WI38 (cell line): ENCODE measurements at regions not wholly inside any gene's neighbourhood (a gene's known extent, or its start where the extent isn't known, plus 50 kb on each side); places are given as distances from the start of the nearest gene placed in this dataset.

ENCODE experiments used
- H3K4me3 ChIP-seq: 2 replicates; pipeline ENCODE4 v1.5.1; 2011; ENCODE audit warnings: low read depth, mild to moderate bottlenecking, control low read depth, low read length
- CTCF ChIP-seq: IDR thresholded peaks from 2 replicates; pipeline ENCODE4 v1.5.1; 2012; ENCODE audit warnings: low read depth, mild to moderate bottlenecking, control low read depth, low read length

DNA sequence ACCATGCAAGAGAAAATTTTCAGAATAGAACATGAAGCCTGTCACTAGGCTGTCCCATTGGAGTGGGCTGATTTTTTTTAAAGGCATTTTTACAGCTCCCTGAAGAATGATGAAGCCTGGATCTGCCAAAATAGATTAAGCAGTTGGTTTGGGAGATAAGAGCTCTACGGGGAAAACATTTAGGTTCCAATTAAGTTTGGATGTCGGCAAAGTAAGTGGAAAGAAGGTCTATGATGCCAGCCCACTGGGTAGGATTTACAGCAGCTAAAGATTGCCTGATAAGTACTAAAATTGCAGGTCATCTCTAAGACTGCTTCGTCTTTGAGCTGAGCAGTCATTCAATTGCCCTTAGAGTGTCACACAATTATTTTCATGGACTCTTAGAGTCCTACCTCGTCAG lies 939.2 kb upstream of the CELF2 start:
- H3K4me3 ChIP-seq = no peak overlapping the region
- no peak for TF ChIP-seq CTCF

- no peak for TF ChIP-seq CTCF
- no peak overlapping the region for H3K4me3 ChIP-seq
Measured at GRCh38 chr10:10092581-10092980, 925.1 kb upstream of the CELF2 start.

DNA sequence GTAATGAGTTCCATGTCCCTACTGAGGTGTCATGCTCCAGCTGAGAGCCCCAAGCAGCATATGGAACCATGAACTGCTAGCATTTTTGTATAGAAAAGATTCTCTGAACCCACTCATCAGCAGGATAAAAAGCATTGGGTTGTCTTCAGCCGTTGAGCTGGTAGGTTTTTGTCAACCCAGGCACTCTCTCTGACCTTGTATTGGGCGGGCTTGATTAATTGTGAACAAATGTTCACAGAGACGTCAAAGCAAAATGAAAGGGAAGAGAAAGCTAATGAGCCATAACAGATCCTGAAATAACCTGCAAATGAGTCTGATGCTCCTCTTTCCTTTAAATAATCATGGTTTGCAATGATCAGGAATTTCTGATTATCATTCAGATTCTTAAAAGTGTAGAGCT lies 924.7 kb upstream of the CELF2 start:
- no peak overlapping the region for H3K4me3 ChIP-seq
- TF ChIP-seq CTCF = no peak

GRCh38 chr10:10094691-10095090 lies 923.0 kb upstream of the CELF2 start:
- TF ChIP-seq CTCF = no peak
- H3K4me3 ChIP-seq = no peak overlapping the region

- no peak for TF ChIP-seq CTCF
Measured at GRCh38 chr10:10096296-10096695, 921.4 kb upstream of the CELF2 start.

GRCh38 chr10:10096898-10097297 lies 920.8 kb upstream of the CELF2 start:
- H3K4me3 ChIP-seq = no peak overlapping the region
- no peak for TF ChIP-seq CTCF

More at GRCh38 chr10:10096296-10096695, 921.4 kb upstream of the CELF2 start:
- no peak overlapping the region for H3K4me3 ChIP-seq

DNA sequence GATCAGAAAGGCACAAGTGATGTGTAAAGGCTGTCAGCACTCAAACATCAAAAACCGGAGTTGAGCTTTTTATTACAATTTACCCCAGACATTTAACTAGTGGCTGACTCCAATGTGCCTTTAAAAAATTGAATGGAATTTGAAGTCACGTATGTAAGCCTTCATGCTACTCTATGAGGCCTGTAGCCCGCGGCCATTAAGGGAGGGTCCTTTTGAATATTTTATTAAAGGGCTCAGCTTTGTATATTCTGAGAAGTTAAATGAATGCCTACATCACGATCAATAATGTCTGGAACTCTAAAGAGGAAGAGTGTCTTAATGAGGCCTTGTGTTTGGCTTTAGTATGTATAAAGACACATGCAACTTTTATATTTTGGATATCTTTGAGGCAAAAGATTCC lies 916.6 kb upstream of the CELF2 start:
- no peak for TF ChIP-seq CTCF

More for the DNA sequence above, 916.6 kb upstream of the CELF2 start:
- no peak overlapping the region for H3K4me3 ChIP-seq
